NCI-H82 treated with DMSO at 0.1 percent for 48 hours (cell line): ENCODE measurements at regions not wholly inside any gene's neighbourhood (a gene's known extent, or its start where the extent isn't known, plus 50 kb on each side); places are given as distances from the start of the nearest gene placed in this dataset.
A peak's percentile ranks its signal among the peaks of the same experiment; 100 is the strongest.
"Not testable (repeated sequence)": the region's sequence is repeated elsewhere in the genome, so short reads cannot be mapped to it uniquely, and the experiment has no call there.

ENCODE experiments used
- DNase-seq: peaks from one replicate; lab custom pipeline; 2025; ENCODE audit not compliant: unreplicated experiment; lab: John Stamatoyannopoulos, UW

DNA sequence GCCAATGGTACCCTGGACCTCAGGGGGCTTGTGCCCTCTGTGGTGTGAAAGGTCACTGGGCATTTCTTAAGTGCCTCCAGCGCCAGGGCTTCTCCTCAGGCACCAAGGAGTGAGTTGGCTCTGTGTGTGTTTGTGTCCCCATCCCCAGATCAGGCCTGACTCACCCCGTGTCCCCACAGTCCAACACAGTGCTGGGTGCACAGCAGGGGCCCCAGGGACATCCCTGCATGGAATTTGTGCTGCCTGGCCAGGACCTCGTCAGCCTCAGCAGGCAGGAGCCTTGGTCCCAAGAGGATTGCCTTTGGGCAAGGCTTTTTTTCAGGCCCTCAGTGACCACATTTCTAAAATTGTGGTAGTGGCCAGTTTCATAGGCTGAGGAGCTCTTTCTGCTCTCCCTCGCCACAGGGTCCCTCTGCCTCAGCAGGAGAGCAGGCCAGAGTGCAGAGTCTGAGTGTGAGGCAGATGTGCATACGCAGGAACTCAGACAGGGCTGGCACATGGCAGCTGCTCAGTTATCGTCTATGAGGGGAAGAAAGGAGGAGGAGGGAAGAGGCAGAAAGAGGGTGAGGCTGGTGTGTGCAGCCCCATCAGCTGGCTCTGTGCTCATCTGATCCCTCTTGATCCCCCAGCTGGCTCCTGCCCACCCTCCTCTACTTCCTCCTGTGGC lies 215.6 kb downstream of the RPLP1 start:
- DNase-seq = peak; percentile 10

DNA sequence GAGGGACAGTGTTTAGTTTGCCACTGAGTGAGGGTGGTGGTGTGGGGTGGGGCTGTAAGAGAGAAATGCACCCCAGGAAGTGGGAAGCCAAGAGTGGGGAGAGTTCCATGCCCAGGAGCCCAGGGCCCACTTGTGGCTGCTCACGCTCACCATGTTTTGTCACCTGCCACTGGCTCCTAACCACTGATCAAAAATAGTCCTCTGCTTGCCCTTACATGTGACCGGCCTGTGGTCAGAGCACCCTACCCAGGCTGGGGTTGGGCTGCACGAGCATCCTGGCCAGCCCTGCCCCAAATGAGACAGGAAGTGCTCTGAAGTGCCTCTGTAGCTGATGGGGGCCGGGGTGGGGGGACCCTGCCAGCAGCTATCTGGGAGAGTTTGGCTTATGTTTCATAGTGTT lies 216.3 kb downstream of the RPLP1 start:
- DNase-seq = no peak

DNA sequence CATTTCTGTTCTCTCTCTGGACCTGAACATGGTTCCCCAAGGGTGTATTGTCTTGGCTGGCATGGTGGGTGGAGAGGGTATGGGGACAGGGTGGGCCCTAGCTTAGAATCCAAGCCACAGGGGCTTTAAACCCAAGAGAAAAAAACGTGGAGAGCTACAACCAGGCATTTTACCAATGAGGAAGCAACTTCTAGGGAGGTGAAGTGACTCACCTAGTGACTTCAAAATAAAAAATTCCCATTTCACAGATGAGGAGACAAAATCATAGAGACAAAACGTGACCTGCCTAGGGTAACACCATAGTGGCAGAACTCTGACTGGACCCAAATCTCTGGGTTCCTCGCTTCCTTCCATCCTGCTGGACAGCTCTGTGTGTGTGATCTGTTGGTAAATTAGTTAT lies 216.8 kb downstream of the RPLP1 start:
- no peak for DNase-seq

DNA sequence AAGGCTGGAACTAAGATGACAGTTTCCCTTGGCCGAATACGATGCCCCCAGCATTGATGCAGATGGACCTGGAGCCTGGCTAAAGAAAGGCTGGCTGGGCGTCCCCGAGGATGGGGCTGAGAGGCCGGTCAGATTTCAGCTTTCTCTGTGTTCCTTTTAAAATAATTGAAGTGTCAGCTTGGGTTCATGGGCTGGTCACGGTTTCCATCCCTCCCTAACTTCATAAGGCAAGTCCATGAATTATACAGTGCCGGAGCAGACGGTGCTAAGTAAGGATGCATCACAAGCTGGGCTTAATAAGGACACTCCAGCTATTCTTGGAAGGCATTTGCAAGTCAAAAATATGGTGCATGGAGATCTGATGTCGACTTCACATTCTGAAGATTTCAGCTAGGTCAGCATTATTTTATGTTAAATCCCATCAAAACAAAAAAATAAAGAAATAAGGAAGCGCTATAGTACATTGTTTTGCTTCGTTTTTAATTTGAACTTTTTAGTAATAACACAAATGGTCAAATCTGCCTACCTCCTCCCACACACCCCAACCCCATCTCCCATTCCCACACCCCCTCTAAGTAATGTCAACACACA lies 220.8 kb downstream of the RPLP1 start:
- DNase-seq = no peak

DNA sequence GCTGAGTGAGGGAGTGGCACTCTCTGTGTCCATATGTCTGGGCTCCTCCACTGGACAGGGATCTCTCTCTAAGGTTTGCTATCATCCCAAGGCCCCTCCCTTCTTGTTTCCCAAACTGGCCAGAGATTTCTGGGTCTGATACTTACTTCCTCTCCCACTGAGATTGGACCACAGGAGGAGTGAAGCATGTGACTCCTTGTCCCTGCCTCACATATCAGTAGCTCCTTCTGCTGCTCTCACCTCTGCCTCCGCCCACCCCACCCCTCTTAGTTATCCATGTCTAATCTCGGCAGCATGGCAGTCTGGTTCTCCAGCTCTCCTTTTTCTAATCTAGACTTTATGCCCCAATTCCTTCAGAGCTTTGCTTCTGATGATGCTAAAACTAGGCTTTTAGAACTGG lies 223.1 kb downstream of the RPLP1 start:
- no peak for DNase-seq

DNA sequence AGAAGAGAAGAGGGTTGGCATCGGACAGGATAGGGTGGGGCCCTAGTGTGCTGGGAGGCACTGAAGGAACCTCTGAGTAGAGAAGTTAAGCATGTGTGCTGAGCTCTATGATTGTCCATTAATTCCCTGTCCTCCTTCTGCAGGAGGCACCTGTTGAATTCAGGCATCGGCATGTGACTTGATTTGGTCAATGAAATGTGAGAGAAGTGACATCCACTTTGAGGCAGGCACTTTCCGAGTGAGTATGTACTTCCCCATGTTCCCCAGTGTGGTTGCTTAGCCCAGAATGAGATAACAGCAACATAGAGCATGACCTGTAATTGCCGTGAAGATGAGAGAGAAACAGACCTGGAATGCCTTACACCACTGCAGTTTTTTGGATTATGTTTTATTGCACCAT lies 224.8 kb downstream of the RPLP1 start:
- DNase-seq = no peak

DNA sequence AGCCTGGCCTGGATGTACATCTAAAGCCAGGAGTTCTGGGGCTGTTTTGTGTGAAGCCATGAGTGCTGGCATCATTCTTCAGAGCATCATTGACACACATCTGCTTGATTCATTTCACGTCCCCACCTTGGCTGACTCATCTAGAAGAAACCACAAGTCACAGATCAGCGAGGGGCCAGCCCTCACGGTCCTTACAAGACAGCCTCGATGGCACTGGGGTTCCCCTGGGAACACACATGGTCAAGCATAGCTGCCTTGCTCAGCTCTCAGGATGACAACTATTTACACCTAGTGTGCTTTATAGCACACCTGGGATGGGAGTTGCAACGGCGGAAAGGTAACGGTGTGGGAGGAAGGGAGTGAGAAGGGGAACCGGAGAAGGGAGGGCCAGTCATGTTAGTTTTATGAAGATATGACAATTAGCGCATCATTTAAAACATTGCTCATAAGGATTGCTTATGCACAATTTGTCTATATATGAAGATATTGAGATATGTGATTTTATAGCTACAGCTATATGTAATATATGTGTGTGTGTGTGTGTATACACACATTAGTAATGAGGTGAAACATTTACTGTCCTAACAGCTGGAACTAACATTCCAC lies 227.1 kb downstream of the RPLP1 start:
- DNase-seq = no peak

DNA sequence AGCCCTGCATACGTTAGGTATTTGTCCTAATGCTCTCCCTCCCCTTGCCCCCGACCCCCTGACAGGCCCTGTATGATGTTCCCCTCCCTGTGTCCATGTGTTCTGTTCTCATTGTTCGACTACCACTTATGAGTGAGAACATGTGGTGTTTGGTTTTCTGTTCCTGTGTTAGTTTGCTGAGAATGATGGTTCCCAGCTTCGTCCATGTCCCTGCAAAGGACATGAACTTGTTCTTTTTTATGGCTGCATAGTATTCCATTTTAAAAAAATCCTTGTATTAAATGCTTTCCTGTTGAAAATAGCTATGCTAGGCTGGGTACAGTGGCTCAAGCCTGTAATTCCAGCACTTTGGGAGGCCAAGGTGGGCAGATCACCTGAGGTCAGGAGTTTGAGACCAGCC lies 232.2 kb downstream of the RPLP1 start:
- DNase-seq = not testable (repeated sequence)

DNA sequence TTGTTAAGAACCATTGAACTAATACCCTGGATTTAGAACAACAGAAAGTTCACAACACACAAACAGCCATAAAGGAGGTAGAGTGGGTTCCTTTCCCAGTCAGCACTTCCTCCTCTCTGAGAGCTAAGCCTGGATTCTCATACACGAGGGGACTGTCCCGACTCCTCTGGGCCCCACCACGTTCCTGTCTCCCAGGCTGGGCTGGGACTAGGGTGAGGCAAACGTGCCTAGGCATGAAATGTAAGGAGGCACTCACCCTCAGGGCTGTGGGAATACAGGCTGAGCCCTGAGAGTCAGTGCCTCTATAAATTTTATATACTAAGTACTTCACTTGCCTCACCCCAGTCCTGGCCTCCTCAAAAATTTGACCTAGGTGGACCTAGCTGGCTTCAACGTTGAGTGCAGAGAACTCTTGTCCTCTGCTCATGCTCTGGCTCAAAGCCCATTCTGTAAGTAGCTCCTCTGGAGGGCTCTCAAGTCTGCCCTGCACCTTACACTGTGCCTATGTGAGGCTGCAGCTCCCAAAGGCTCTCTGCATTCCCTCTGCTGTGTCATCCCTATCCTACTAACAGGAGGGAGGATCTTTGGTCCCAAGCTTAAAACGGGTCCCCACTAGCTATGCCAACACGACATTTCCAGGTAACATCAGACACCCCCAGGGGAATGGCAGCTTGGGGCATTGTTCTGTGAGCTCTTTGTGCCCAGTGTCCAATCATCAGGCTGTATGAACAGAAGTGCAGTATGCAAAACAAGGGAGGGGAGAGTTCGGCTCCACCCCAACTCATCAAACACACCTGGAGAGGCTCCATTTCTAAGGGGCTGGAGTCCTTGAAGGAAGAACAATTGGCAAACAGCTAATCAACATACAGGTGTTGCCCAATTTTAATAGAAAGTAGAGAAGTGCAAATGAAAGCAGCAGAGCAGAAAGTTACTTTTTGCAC lies 233.2 kb downstream of the RPLP1 start:
- DNase-seq = no peak

DNA sequence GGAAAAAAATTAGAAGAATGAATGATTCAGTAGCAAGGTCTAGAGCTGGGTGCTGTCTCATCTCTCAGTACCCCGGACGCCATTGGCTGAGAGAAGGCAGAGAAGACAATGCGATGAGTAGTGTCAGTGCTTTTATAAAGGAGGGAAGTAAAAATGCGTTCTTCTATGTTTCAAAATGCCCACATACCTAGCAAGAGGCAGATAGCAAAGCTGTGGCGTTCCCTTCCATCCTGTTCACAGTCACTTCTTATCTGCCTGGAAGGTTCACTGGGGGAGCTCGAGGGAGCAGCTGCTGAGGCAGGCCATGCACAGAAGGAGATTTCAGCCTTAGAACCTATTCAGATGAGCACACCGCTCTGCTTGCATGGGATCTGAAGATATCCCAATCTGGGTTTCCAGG lies 234.0 kb downstream of the RPLP1 start:
- DNase-seq = no peak

DNA sequence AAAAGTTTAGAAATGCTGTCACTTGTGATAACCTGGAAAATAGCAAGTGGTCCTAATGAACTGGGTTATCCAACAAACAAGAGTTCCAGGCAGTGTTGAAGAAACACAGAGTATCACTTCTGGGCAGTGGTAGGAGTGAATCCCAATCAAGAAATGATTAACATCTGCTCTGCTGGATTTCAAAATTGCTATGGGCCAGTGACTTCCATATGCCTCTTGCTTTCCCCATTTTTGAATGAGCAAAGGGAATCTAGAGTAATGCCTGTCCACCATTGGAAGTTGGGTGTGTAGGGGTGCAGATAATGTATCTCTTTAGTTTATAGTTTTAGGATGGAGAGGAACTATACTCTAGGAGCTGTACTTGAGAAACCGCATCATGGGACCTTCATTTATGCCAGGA lies 236.5 kb downstream of the RPLP1 start:
- DNase-seq = no peak

DNA sequence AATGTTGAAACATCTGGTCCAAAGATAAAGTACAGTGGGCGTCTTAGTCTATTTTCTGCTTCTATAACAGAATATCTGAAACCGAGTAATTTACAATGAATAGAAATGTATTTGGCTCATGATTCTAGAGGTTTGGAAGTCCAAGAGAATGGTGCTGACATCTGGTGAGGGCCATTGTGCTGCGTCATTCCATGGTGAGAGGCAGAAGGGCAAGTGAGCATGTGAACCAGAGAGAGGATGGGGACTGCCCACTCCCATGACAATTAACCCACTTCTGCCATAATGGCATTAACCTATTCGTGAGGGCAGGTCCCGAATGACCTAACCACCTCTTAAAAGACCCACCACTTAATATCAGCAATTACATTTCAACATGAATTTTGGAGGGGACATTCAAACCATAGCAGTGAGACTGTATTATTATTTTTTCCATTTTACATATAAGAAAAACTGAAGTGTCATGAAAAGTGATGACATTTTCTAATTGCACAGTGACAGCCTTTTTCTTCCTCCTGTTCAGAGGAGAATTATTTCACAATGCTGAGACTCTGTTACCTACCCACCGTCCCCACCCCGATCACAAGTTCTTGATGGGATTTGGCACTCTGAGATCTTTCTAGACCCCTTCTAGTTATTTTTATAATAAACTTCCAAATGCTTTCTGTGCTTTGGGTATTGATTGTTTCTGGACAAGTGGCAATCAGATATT lies 238.8 kb downstream of the RPLP1 start:
- DNase-seq = no peak

DNA sequence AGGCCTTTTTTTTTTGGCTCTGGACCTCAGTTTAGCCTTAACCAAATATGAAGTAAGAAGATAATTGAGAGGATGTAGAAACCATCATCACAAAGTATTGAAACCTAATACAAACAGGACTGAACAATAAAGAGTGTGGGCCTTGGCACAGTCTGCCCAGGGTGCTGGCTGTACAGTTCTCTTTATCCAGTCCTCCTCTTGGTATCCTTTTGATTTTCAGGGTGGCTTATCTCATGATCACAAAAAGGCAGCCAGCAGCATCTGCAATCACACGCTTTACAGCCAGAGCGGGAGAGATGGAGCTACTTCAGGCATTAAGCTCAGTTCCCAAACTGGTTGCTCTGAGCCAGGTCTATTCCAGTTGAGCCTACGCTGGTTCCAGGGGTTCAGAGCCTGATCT lies 239.7 kb downstream of the RPLP1 start:
- DNase-seq = no peak

DNA sequence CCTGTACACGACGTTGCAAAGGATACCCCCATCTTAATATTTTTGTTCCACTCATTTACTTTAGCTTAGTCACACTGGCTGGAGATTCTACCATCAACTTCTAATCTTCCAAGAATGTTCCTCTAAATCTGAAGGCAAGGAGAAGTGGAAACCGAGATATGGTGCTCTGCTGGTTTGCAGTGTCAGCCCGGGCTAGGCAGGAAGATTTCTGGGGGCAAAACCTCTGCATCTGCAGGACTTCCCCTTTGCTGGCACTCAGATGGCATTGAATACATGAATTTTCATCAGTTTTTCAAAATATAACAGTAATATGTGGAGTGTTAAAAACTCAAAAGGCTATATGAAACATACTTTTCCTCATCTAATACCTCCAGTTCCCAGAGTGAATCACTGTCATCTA lies 240.4 kb downstream of the RPLP1 start:
- DNase-seq = no peak

DNA sequence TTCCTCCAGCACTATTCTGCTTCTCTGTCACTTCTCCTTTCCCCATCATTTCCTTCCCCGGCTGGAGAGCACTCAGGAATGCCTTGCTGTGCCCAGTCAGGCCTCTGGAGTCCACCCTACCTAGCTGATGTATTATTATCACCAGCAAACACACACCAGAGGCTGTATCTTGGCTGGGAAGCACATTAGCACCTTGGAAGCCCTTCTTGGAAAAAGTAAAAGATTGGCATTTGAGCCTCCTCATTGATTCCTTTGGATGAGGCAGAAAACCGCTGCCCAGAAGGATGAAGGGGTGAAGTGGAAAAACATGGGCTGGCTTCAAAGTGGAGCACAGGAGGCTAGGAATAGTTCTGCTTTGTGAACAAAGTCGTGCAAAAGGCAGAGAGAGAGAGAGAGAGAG lies 244.3 kb downstream of the RPLP1 start:
- no peak for DNase-seq

DNA sequence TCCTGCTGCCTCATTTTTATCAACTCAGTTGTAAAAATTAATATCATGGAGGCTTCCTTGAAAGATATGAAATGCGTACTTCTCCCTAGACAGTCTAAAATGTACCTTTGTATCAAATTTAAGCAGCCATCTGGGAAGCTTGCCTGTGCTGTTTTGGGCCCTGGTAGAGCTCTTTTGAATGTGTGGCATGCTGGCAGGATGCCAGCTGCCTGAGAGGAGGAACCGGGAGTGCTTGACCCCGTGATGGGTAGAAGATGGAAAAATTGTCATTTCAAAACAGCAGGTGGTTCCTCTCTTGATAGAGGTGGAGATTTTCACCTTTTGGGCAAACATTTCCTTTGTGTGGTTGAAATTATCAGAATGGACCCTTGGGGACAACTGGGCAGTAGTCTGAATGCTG lies 245.3 kb downstream of the RPLP1 start:
- no peak for DNase-seq

DNA sequence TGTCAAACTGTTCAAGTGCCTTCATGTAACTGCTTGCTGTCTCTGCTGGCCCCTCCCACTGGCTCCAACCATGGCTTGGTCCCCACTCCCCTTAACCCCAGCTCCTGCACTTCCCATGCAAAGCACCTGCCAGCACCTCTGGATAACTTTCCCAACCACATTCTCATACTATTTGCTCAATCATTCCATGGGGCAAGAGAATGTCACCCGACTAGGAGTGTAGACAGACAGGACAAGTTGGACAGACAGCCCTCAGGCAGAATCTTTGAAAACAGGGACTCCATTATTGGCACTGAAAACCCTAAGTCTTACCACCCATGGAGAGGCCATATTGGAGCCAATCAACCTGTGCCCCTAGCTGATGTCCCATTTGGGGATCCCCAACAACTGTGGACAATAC lies 246.5 kb downstream of the RPLP1 start:
- DNase-seq = no peak

DNA sequence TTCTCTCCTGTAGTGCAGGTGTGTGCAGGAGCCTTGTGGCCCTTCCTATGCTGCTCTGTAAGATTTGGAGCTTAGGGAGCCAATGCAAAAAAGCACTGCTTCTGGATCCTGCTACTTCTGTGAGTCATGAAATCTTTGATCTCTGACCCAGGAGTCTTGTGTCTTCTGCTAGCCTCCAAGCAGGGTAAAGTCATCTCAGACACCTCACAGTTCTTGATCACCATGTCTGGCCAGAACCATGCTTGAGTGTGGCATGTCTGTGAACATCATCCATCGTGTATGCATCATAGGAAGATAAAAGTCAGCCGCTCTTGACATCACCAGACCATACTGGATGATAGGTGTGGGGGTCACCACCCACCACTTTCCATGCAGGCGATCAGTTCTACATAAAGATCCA lies 247.8 kb downstream of the RPLP1 start:
- DNase-seq = no peak

DNA sequence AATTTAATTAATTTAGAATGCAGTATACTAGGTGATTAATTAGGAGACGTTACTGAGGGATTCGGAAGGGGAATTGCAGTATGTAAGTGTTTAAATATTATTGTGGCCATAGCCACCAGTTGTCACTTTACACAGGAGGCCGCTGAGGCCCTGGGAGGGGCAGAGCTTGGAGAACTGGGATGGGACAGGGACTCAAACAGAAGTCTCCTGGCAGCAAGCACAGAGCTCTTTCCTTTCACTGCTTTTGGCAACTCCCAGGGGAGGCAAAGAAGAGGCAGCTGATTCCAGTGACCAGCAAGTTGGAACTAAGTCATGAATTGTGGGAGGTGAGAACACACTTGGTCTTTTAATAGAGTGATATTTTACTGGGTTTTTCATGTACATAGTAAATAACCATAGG lies 248.6 kb downstream of the RPLP1 start:
- no peak for DNase-seq

DNA sequence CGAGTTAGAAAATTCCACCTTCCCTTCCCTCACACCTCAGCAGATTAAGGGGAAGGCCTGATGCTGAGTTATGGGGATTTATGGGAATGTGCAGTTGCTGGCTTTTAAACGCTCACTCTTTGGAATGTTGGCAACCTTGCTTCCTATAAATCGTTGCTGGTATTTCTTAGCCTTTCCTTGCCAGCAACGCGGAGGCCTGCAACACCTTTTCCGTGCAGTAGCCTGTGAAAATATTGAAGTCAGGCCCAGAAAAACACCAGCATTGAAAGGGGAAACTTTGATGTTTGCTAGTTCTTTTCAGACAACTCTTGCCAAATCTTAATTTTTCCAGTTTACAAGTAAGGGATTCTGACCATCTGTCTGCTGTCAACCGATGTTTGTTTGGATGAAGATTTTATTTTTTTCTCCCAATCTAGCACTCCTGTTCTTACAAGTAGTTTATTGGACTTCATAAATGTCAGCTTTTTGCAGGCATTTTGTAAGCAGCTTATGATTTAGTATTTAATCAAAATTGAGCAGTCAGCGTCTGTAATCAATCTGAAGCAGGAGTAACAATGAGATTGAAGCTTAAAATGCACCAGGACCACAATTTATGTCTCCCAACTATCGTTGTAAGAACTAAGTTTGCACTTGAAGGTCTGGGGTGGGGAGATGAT lies 251.0 kb downstream of the RPLP1 start:
- no peak for DNase-seq

DNA sequence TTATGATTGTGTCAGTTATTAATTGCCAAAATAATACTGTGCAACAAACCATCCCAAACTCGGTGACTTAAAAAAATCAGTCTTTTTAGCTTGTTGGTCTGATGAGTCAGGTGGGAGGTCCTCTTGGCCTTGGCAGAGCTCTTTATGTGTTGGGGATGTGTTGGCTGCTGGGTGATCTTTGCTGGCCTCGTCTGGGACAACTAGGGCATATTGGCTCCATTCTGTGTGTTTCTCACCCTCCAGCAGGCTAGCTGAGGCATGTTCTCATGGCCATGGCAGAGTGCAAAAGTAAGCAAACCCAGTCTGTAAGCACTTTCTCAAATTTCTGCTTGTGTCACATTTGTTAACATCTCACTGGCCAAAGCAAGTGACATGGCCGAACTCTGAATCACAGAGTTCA lies 251.6 kb downstream of the RPLP1 start:
- no peak for DNase-seq
